H1 (cell line): ENCODE measurements at regions not wholly inside any gene's neighbourhood (a gene's known extent, or its start where the extent isn't known, plus 50 kb on each side); places are given as distances from the start of the nearest gene placed in this dataset.

Experiments
- CTCF ChIA-PET: fragments of 300-600 bp; sonication (Branson Sonifier 250); formaldehyde crosslinking; loops from one replicate; lab custom pipeline; 2021; ENCODE audit not compliant: partially characterized antibody; lab: Charles Lee
- POLR2A ChIA-PET: fragments of 300-600 bp; sonication (Branson Sonifier 250); formaldehyde crosslinking; loops from one replicate; lab custom pipeline; 2021; ENCODE audit warnings: inconsistent platforms; ENCODE audit not compliant: partially characterized antibody; lab: Charles Lee
- DNase-seq, 2 experiments: peaks; one replicate each; pipeline versions ENCODE4 v3.0.0 to v3.0.0-alpha.2; 2010 to 2022; ENCODE audit warnings: low spot score in 2 of 2, low read depth in 1 of 2, mixed read lengths in 1 of 2
- FAIRE-seq: peaks from 2 replicates; lab custom pipeline; 2011; peaks lifted over from hg19 to GRCh38; lab: Jason Lieb, UNC
- H2AFZ ChIP-seq: 2 replicates; pipeline ENCODE4 v1.8.1; 2012; ENCODE audit warnings: low read length, inconsistent platforms
- H2AK5ac ChIP-seq: 2 replicates; pipeline ENCODE4 v1.6.1; 2013; ENCODE audit warnings: low read depth, low read length
- H2BK120ac ChIP-seq: replicated peaks from 2 replicates; pipeline ENCODE3; 2013; ENCODE audit warnings: low read depth, low read length, inconsistent platforms
- H2BK12ac ChIP-seq: 2 replicates; pipeline ENCODE4 v1.6.1; 2013; ENCODE audit warnings: low read depth, low read length
- H2BK15ac ChIP-seq: 2 replicates; pipeline ENCODE4 v1.6.1; 2013; ENCODE audit warnings: low read length
- H2BK20ac ChIP-seq: 2 replicates; pipeline ENCODE4 v1.6.1; 2013; ENCODE audit warnings: low read length
- H2BK5ac ChIP-seq: 2 replicates; pipeline ENCODE4 v1.6.1; 2013; ENCODE audit warnings: low read depth, low read length
- H3K14ac ChIP-seq: 2 replicates; pipeline ENCODE4 v1.6.1; 2013; ENCODE audit warnings: inconsistent platforms; ENCODE audit not compliant: insufficient read length
- H3K18ac ChIP-seq: 2 replicates; pipeline ENCODE4 v1.6.1; 2013; ENCODE audit warnings: low read length; ENCODE audit errors: extremely low read depth
- H3K23ac ChIP-seq: 2 replicates; pipeline ENCODE4 v1.6.1; 2013; ENCODE audit warnings: inconsistent platforms; ENCODE audit not compliant: insufficient read length
- H3K23me2 ChIP-seq: 2 replicates; pipeline ENCODE4 v1.6.1; 2013; ENCODE audit warnings: low read depth, low read length
- H3K27ac ChIP-seq: 2 replicates; pipeline ENCODE4 v1.6.1; 2011; ENCODE audit warnings: low read depth, low read length, inconsistent platforms
- H3K27me3 ChIP-seq, 4 experiments: replicated peaks in 1 of 4; 1 replicate in 1 of 4; 2 replicates in 3 of 4; pipeline versions ENCODE4 v1.6.1 to v1.8.1; 2011 to 2013; ENCODE audit warnings: low read length in 3 of 4, mild to moderate bottlenecking in 3 of 4, inconsistent platforms in 2 of 4, mixed read lengths in 2 of 4, moderate library complexity in 1 of 4; ENCODE audit not compliant: control insufficient read depth in 3 of 4, insufficient read depth in 3 of 4; ENCODE audit errors: extremely low read depth in 1 of 4
- H3K36me3 ChIP-seq, 4 experiments: 2 replicates each; pipeline versions ENCODE4 v1.6.1 to v1.8.1; 2011 to 2013; ENCODE audit warnings: mild to moderate bottlenecking in 4 of 4, low read length in 3 of 4, moderate library complexity in 2 of 4, control low read depth in 1 of 4, inconsistent platforms in 1 of 4; ENCODE audit not compliant: insufficient read depth in 4 of 4, control insufficient read depth in 2 of 4
- H3K4ac ChIP-seq: replicated peaks from 2 replicates; pipeline ENCODE3; 2013; ENCODE audit warnings: low read length, low read depth, mixed read lengths, inconsistent platforms; ENCODE audit not compliant: insufficient read length
- H3K4me1 ChIP-seq, 4 experiments: replicated peaks in 1 of 4; 1 replicate in 1 of 4; 2 replicates in 3 of 4; pipeline versions ENCODE4 v1.6.1 to v1.8.1; 2011 to 2013; ENCODE audit warnings: low read length in 3 of 4, inconsistent platforms in 2 of 4, mixed read lengths in 1 of 4; ENCODE audit not compliant: insufficient read depth in 4 of 4, control insufficient read depth in 3 of 4
- H3K4me2 ChIP-seq, 2 experiments: 2 replicates each; pipeline versions ENCODE4 v1.6.1 to v1.8.1; 2011 to 2013; ENCODE audit warnings: low read depth in 2 of 2, low read length in 2 of 2, control low read depth in 1 of 2, inconsistent platforms in 1 of 2, mild to moderate bottlenecking in 1 of 2; ENCODE audit not compliant: insufficient read depth in 1 of 2
- H3K4me3 ChIP-seq, 4 experiments: fragments of 200-600, 300-600 bp in 1 of 4; sonication (generic), shearing (Covaris generic), sonication (Bioruptor Twin) in 1 of 4; 2 replicates each; pipeline versions ENCODE4 v1.5.1 to v1.8.1; 2011 to 2016; ENCODE audit warnings: low read length in 4 of 4, low read depth in 3 of 4, control low read depth in 2 of 4, inconsistent platforms in 2 of 4, mild to moderate bottlenecking in 2 of 4, mixed read lengths in 1 of 4, moderate library complexity in 1 of 4; ENCODE audit not compliant: insufficient read depth in 2 of 4; ENCODE audit errors: extremely low read depth in 1 of 4
- H3K56ac ChIP-seq: replicated peaks from 2 replicates; pipeline ENCODE3; 2013; ENCODE audit warnings: low read depth, mild to moderate bottlenecking, mixed read lengths, low read length, inconsistent platforms; ENCODE audit not compliant: insufficient read length
- H3K79me1 ChIP-seq: 2 replicates; pipeline ENCODE4 v1.6.1; 2013; ENCODE audit warnings: low read depth, low read length, control low read depth
- H3K79me2 ChIP-seq, 2 experiments: 2 replicates each; pipeline versions ENCODE4 v1.6.1 to v1.8.1; 2012 to 2013; ENCODE audit warnings: low read length in 2 of 2, mild to moderate bottlenecking in 2 of 2, inconsistent platforms in 1 of 2; ENCODE audit not compliant: insufficient read depth in 2 of 2, control insufficient read depth in 1 of 2
- H3K9ac ChIP-seq, 4 experiments: replicated peaks in 1 of 4; 1 replicate in 1 of 4; 2 replicates in 3 of 4; pipeline versions ENCODE4 v1.6.1 to v1.8.1; 2011 to 2013; ENCODE audit warnings: low read depth in 3 of 4, low read length in 3 of 4, control low read depth in 2 of 4, mild to moderate bottlenecking in 2 of 4, moderate library complexity in 2 of 4, inconsistent platforms in 1 of 4; ENCODE audit errors: extremely low read depth in 1 of 4
- H3K9me3 ChIP-seq, 2 experiments: 2 replicates each; pipeline versions ENCODE4 v1.6.1 to v1.8.1; 2012 to 2013; ENCODE audit warnings: mild to moderate bottlenecking in 2 of 2, moderate library complexity in 2 of 2, control low read depth in 1 of 2, inconsistent platforms in 1 of 2, low read depth in 1 of 2, low read length in 1 of 2, mixed read lengths in 1 of 2; ENCODE audit not compliant: insufficient read depth in 2 of 2
- H4K20me1 ChIP-seq, 2 experiments: replicated peaks in 1 of 2; 2 replicates each; pipeline versions ENCODE3 to v1.8.1; 2011 to 2013; ENCODE audit warnings: inconsistent platforms in 2 of 2, low read length in 2 of 2, mild to moderate bottlenecking in 1 of 2; ENCODE audit not compliant: insufficient read depth in 2 of 2, control insufficient read depth in 1 of 2
- H4K5ac ChIP-seq: 2 replicates; pipeline ENCODE4 v1.6.1; 2013; ENCODE audit warnings: low read length, low read depth, mixed read lengths, inconsistent platforms; ENCODE audit not compliant: insufficient read length
- H4K8ac ChIP-seq: 2 replicates; pipeline ENCODE4 v1.8.0; 2013; ENCODE audit warnings: mild to moderate bottlenecking, moderate library complexity, low read length, inconsistent platforms; ENCODE audit not compliant: insufficient read depth; ENCODE audit errors: extremely low read depth
- H4K91ac ChIP-seq: replicated peaks from 2 replicates; pipeline ENCODE3; 2013; ENCODE audit warnings: low read length, mixed read lengths, inconsistent platforms; ENCODE audit not compliant: insufficient read length
- ATF2 ChIP-seq: IDR thresholded peaks from 2 replicates; pipeline ENCODE4 v1.6.1; 2012; ENCODE audit warnings: low read length, inconsistent platforms
- BRCA1 ChIP-seq: IDR thresholded peaks from 2 replicates; pipeline ENCODE4 v1.6.1; 2012; ENCODE audit warnings: low read depth, low read length, improper control_type of control experiment
- EGR1 ChIP-seq: IDR thresholded peaks from 2 replicates; pipeline ENCODE4 v1.6.1; 2011; ENCODE audit warnings: low read depth, low read length, borderline replicate concordance
- FOSL1 ChIP-seq: IDR thresholded peaks from 2 replicates; pipeline ENCODE4 v1.6.1; 2011; ENCODE audit warnings: mild to moderate bottlenecking, low read depth, low read length, moderate library complexity; ENCODE audit not compliant: insufficient read depth
- MAFK ChIP-seq: IDR thresholded peaks from 2 replicates; pipeline ENCODE4 v1.6.1; 2012; ENCODE audit warnings: low read depth, mild to moderate bottlenecking, improper control_type of control experiment, low read length
- NANOG ChIP-seq: IDR thresholded peaks from 2 replicates; pipeline ENCODE4 v1.6.1; 2011; ENCODE audit warnings: low read length, low read depth, mild to moderate bottlenecking, inconsistent platforms; ENCODE audit not compliant: insufficient read depth, poor library complexity, severe bottlenecking
- POLR2AphosphoS5 ChIP-seq: IDR thresholded peaks from 2 replicates; pipeline ENCODE4 v1.6.1; 2011; ENCODE audit warnings: low read depth, low read length
- RFX5 ChIP-seq: IDR thresholded peaks from 2 replicates; pipeline ENCODE4 v1.6.1; 2011; ENCODE audit warnings: low read depth, low read length, improper control_type of control experiment, borderline replicate concordance
- RNF2 ChIP-seq: fragments of 200-900, 300-1000 bp; sonication (generic); IDR thresholded peaks from 2 replicates; pipeline ENCODE4 v1.7.1; 2016; ENCODE audit warnings: borderline replicate concordance, low read depth, mild to moderate bottlenecking, antibody characterized with exemption, low read length; ENCODE audit not compliant: poor library complexity, severe bottlenecking; ENCODE audit errors: missing control alignments
- TAF1 ChIP-seq: IDR thresholded peaks from 2 replicates; pipeline ENCODE4 v1.6.1; 2011; ENCODE audit warnings: mild to moderate bottlenecking, low read depth, low read length
- TEAD4 ChIP-seq: IDR thresholded peaks from 2 replicates; pipeline ENCODE4 v1.6.1; 2012; ENCODE audit warnings: low read depth, low read length, inconsistent platforms, mixed read lengths
- WGBS, 2 experiments: shearing (Covaris generic) in 1 of 2; methylation state at CpG; one replicate each; pipeline versions ENCODE4 v1.1.6 to v1.1.7; 2013 to 2015; ENCODE audit warnings: low lambda C conversion rate in 2 of 2, mixed read lengths in 2 of 2, inconsistent platforms in 1 of 2, low coverage in 1 of 2, missing lambda C conversion rate in 1 of 2; ENCODE audit not compliant: insufficient replicate concordance in 2 of 2, insufficient coverage in 1 of 2, insufficient read length in 1 of 2; ENCODE audit errors: extremely low coverage in 1 of 2, missing lambda C conversion rate in 1 of 2; 5-methylcytosine and 5-hydroxymethylcytosine counted together

- no peaks in the 10 kb centered on the region for H4K20me1 ChIP-seq
- no peak overlapping the region for H3K4ac ChIP-seq
- no peaks in the 10 kb centered on the region for H3K4me1 ChIP-seq
- H3K23ac ChIP-seq: no peak overlapping the region
- no peak overlapping the region for H4K8ac ChIP-seq
- H2BK5ac ChIP-seq: no peak overlapping the region
- no peaks in the 10 kb centered on the region for H3K36me3 ChIP-seq
- H3K14ac ChIP-seq: no peak overlapping the region
- no peak overlapping the region for H3K9ac ChIP-seq
- DNase-seq (no peak), FAIRE-seq (no peak)
- H2BK15ac ChIP-seq: no peak overlapping the region
- H2AK5ac ChIP-seq: no peak overlapping the region
- ChIA-PET POLR2A (no interaction called here), CTCF (no interaction called here)
- H2BK12ac ChIP-seq: no peak overlapping the region
- H2BK20ac ChIP-seq: no peak overlapping the region
- H2BK120ac ChIP-seq: no peak overlapping the region
- H3K79me2 ChIP-seq: no peaks in the 10 kb centered on the region
- H3K79me1 ChIP-seq: no peaks in the 10 kb centered on the region
- no peak overlapping the region for H3K4me2 ChIP-seq
- no peaks in the 10 kb centered on the region; a peak in 1 of 4 replicates for H3K9me3 ChIP-seq
- no peak overlapping the region for H4K91ac ChIP-seq
- 93% methylated on average over 3 of the region's 3 CpGs; no CpG with 5 or more reads in 1 of the 2 experiments for WGBS, 2 experiments
- H3K23me2 ChIP-seq: no peaks in the 10 kb centered on the region
- no peak overlapping the region for H3K56ac ChIP-seq
- H3K4me3 ChIP-seq: no peak overlapping the region
- no peak overlapping the region for H2AFZ ChIP-seq
- no peak overlapping the region for H3K18ac ChIP-seq
- no peak overlapping the region for H3K27ac ChIP-seq
- H4K5ac ChIP-seq: no peak overlapping the region
- no peaks in the 10 kb centered on the region for H3K27me3 ChIP-seq
- TF ChIP-seq POLR2AphosphoS5 (no peak), EGR1 (no peak), ATF2 (no peak), FOSL1 (no peak), RNF2 (no peak), MAFK (no peak), TAF1 (no peak), BRCA1 (no peak), TEAD4 (no peak), RFX5 (no peak), NANOG (no peak)
Observed at GRCh38 chr2:226247289-226248275, 552.0 kb downstream of the IRS1 start.
